Activated naive CD8-positive, alpha-beta T cell treated with anti-CD3 and anti-CD28 coated beads for 36 hours (primary cell): ENCODE measurements at regions not wholly inside any gene's neighbourhood (a gene's known extent, or its start where the extent isn't known, plus 50 kb on each side); places are given as distances from the start of the nearest gene placed in this dataset.

Source experiments
- DNase-seq: peaks from one replicate; pipeline ENCODE4 v3.0.0; 2021
- H3K27ac Mint-ChIP-seq: one replicate; pipeline ENCODE4 v1.8.0; 2022; ENCODE audit warnings: mild to moderate bottlenecking, moderate library complexity, mixed read lengths
- H3K27me3 Mint-ChIP-seq: one replicate; pipeline ENCODE4 v1.8.0; 2022; ENCODE audit warnings: mild to moderate bottlenecking, mixed read lengths
- H3K36me3 Mint-ChIP-seq: one replicate; pipeline ENCODE4 v1.8.0; 2021; ENCODE audit warnings: mild to moderate bottlenecking, mixed read lengths
- H3K4me1 Mint-ChIP-seq: one replicate; pipeline ENCODE4 v1.8.0; 2021; ENCODE audit warnings: mixed read lengths
- H3K4me3 Mint-ChIP-seq: one replicate; pipeline ENCODE4 v1.8.0; 2022; ENCODE audit warnings: mild to moderate bottlenecking, moderate library complexity, mixed read lengths
- H3K9me3 Mint-ChIP-seq: one replicate; pipeline ENCODE4 v1.8.0; 2022; ENCODE audit warnings: mixed read lengths

DNA sequence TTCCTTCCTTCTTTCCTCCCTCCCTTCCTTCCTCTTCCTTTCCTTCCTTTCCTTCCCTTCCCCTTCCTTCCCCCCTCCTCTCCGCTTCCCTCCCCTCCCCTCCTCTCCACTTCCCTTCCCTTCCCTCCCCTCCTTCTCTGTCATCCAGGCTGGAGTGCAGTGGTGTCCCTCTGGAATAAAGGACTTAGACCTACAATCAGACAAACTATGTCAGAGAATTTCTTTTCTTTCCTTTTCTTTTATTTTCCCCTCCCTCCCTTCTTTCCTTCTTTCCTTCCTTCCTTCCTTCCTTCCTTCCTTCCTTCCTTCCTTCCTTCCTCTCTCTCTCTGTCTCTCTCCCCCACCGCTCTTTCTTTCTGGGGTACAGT is 242.2 kb downstream of the GATA3 start:
- Mint-ChIP-seq H3K27ac (no peak overlapping the region), H3K36me3 (no peaks in the 10 kb centered on the region), H3K9me3 (no peaks in the 10 kb centered on the region), H3K27me3 (no peaks in the 10 kb centered on the region), H3K4me3 (no peak overlapping the region), H3K4me1 (no peaks in the 10 kb centered on the region)
- no peak for DNase-seq

- Mint-ChIP-seq H3K4me1 (no peaks in the 10 kb centered on the region), H3K9me3 (no peaks in the 10 kb centered on the region), H3K4me3 (no peak overlapping the region), H3K36me3 (no peaks in the 10 kb centered on the region), H3K27ac (no peak overlapping the region), H3K27me3 (no peaks in the 10 kb centered on the region)
- DNase-seq = no peak
Observed at GRCh38 chr10:8297107-8297506, 242.6 kb downstream of the GATA3 start.

DNA sequence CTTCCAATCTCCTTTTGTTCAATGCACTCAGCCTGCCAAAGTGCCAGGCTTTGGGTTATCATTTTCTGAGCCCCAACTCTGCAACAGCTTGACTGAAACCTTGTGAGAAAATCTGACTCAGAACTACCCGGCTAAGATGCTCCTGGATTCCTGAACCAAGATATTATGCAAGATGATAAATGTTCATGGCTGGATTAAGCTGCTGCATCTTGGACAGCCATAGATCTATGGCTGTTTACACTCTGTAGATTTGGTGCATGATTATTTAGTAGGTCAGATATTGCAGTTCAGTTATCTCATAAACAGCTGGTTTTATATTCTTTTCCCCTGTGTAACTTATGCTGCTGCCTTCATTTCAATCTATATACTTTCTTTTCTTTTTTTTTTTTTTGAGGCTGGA is 243.5 kb downstream of the GATA3 start:
- no peak for DNase-seq
- Mint-ChIP-seq H3K36me3 (no peaks in the 10 kb centered on the region), H3K27me3 (no peaks in the 10 kb centered on the region), H3K9me3 (no peaks in the 10 kb centered on the region), H3K4me1 (no peaks in the 10 kb centered on the region), H3K27ac (no peak overlapping the region), H3K4me3 (no peak overlapping the region)

DNA sequence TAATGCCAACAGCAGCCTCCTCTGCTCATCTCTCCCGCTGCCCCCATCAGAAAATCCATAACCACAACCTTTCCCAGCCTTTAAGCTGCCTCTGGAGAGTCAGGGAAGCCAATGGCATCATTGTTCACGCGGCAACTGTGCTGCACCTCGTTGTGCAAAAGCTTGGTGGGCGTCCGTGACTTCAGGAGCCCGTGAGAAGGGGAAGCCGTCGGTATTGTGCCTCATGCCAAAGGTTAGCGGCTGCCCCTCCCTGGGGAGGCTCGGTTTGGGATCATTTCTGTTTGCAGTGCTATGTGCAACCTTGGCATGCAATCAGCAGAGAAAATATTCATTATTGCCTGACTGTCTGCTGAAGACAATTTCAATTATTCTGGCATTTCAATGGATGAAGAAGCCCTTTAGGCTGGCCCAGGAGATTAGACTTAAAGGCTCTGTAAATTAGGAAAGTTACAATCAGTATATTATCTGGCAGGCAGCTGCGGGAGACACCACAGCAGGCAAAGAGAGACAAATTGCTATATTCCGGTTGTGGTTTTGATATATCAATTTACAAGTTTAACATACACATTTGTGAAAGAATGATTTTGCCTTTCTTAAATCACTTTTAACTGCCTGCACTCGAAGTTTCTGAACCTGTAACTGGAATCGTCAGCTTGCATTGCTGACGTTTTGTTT is 244.5 kb downstream of the GATA3 start:
- Mint-ChIP-seq H3K9me3 (no peaks in the 10 kb centered on the region), H3K4me3 (no peak overlapping the region), H3K4me1 (no peaks in the 10 kb centered on the region), H3K36me3 (no peaks in the 10 kb centered on the region), H3K27me3 (no peaks in the 10 kb centered on the region), H3K27ac (no peak overlapping the region)
- DNase-seq = no peak

DNA sequence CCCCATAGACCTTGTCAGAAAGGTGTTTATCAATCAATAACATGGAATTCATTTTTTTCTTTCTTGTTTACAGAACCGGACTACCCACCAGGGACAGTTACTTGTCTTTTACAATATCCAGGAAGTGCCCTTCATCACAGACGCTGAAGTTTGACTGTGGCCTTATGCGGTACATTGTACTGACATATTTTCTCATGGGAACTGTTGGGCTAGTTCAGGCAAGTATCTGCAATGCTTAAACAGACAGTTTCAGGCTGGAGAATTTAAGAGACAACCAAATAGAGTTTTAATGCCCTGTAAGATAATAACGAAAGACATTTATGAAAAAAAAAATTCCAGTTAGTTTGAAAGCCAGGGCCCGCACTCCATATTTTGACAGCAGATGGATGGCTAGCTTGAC is 246.4 kb downstream of the GATA3 start:
- no peaks in the 10 kb centered on the region for H3K36me3 Mint-ChIP-seq
- no peaks in the 10 kb centered on the region for H3K27me3 Mint-ChIP-seq
- no peak overlapping the region for H3K4me3 Mint-ChIP-seq
- DNase-seq = no peak
- H3K9me3 Mint-ChIP-seq = no peaks in the 10 kb centered on the region
- no peaks in the 10 kb centered on the region for H3K4me1 Mint-ChIP-seq
- H3K27ac Mint-ChIP-seq = no peak overlapping the region

- no peak for DNase-seq
- Mint-ChIP-seq H3K4me1 (no peaks in the 10 kb centered on the region), H3K36me3 (no peaks in the 10 kb centered on the region)
Observed at GRCh38 chr10:8301333-8301732, 246.8 kb downstream of the GATA3 start.

DNA sequence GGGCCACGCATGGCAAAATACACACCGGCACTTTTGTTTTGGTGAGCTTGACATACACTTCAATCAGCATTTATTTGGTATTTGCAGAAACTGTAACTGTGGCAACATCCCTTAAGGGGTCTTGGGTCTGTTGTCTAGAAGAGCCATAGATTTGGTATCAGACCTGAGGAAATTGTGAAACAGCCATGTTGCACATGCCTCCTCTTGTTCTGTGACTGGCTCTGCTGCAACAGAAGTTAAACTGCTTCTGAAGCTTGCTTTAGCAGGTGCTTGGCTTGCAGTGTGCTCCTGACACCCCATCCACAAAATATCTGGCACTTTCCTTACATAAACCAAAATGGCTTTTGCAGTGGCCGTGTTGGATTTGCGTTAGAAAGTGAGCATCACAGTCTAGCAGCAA is 247.3 kb downstream of the GATA3 start:
- H3K4me1 Mint-ChIP-seq = no peaks in the 10 kb centered on the region
- no peaks in the 10 kb centered on the region for H3K27me3 Mint-ChIP-seq
- H3K36me3 Mint-ChIP-seq = no peaks in the 10 kb centered on the region
- no peak overlapping the region for H3K4me3 Mint-ChIP-seq
- H3K27ac Mint-ChIP-seq = no peak overlapping the region
- no peaks in the 10 kb centered on the region for H3K9me3 Mint-ChIP-seq
- DNase-seq = no peak

More at GRCh38 chr10:8301333-8301732, 246.8 kb downstream of the GATA3 start:
- H3K27ac Mint-ChIP-seq = no peak overlapping the region
- no peak overlapping the region for H3K4me3 Mint-ChIP-seq
- H3K9me3 Mint-ChIP-seq = no peaks in the 10 kb centered on the region
- H3K27me3 Mint-ChIP-seq = no peaks in the 10 kb centered on the region

GRCh38 chr10:8302565-8302964 is 248.1 kb downstream of the GATA3 start:
- Mint-ChIP-seq H3K9me3 (no peaks in the 10 kb centered on the region), H3K4me3 (no peak overlapping the region), H3K27me3 (no peaks in the 10 kb centered on the region), H3K4me1 (no peaks in the 10 kb centered on the region), H3K36me3 (no peaks in the 10 kb centered on the region), H3K27ac (no peak overlapping the region)
- no peak for DNase-seq

DNA sequence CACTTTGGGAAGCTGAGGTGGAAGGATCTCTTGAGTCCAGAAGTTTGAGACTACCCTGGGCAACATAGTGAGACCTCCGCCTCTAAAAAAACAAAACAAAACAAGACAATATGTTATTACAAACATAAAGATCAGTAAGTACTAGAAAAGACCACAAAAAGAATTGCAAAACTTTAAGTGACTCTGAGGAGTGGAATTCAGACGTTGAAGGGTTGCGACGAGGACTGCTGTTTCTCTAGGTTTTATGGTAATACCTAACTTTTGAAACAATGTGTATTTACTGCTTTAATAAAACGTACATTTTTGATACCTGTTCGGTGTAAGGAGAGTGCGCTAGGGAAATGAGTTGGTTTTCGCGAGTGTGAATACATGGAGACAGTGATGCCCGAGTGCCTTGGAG is 250.4 kb downstream of the GATA3 start:
- no peaks in the 10 kb centered on the region for H3K27me3 Mint-ChIP-seq
- H3K4me1 Mint-ChIP-seq = no peaks in the 10 kb centered on the region
- no peak overlapping the region for H3K27ac Mint-ChIP-seq
- H3K4me3 Mint-ChIP-seq = no peak overlapping the region
- no peak for DNase-seq
- no peaks in the 10 kb centered on the region for H3K9me3 Mint-ChIP-seq
- H3K36me3 Mint-ChIP-seq = no peaks in the 10 kb centered on the region

DNA sequence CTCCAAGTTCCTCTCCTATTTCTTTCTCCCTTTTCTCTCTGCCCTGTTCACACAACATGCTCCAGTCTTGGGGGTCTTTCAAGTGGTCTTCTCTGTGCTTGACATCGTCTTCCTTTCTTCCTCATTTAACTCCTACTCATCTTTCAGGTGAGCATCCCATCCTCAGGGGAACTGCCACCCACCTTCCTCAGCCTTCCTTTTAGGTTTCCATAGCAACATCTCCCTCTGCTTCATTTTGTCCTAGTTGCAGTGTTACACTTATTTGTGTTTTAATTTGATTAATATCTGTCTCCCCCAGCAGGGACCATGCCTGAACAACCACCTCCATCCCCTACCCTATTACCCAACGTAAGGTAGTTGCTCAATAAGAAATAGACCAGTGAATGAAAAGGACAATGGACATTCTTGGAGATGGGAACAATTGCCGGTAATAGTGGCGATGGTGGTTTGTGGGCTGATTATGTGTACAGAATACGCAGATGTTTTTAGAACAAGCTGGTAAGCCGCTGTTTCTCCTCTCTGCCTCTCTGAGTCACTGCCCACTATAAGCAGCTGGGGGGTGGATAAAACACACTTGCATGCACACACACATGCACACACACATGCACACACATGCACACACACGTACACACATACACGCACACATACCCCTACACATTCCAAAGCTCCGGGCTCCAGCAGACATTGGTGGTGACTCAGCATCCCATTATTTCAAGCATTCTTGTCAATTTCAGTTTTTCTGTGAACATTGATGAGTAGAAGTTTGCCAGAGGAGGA is 251.6 kb downstream of the GATA3 start:
- Mint-ChIP-seq H3K36me3 (no peaks in the 10 kb centered on the region), H3K4me3 (no peak overlapping the region), H3K9me3 (no peaks in the 10 kb centered on the region), H3K27ac (no peak overlapping the region), H3K4me1 (peaks cover 3% of the 10 kb centered on the region), H3K27me3 (no peaks in the 10 kb centered on the region)
- DNase-seq = no peak

- Mint-ChIP-seq H3K36me3 (no peaks in the 10 kb centered on the region), H3K9me3 (no peaks in the 10 kb centered on the region), H3K27ac (no peak overlapping the region), H3K4me3 (no peak overlapping the region), H3K4me1 (peaks cover 4% of the 10 kb centered on the region), H3K27me3 (no peaks in the 10 kb centered on the region)
- no peak for DNase-seq
Observed at GRCh38 chr10:8306685-8307364, 252.3 kb downstream of the GATA3 start.

DNA sequence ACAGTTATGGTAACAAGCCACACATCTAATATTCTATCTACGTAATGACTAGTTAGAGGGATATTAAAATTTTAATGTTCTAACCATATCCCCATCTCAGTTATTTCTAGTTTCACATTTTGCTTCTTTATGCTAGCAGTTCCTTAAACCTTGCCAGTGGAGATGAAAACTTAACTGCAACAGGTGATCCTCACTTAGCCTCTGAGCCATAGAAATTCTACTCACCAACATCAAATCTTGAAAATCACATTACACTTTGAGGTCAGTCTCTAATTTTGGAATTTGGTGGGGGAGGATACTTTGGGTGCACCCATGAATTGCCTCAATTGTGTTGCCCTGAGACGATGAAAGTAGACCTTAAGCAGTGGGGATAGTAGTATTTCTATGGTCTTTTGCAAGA is 256.4 kb downstream of the GATA3 start:
- peaks cover 21% of the 10 kb centered on the region for H3K4me1 Mint-ChIP-seq

DNA sequence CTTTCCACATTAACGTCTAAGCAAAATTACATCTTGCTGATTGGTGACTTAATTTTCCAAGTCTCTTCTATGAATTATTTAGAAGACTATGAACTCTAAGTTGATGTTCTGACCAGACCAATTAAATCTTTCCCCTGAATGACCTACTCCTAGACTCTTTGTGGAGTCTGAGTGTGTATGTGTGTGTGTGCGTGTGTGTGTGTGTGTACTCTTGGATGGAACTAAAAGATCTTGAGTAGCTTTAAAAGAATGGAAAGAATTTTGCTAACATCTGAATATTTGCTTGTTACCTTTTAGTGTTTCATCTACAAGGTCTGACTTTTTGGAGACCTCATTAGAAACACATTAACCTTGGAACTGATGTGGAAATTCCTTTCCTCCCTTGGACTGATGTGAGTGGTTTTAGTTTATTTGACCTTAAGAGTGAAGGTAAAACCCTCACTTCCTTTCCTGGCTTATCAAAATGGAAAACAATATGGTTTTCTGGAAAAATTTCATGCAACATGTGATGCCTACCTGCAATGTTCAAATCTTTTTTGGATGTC is 257.1 kb downstream of the GATA3 start:
- peaks cover 2% of the 10 kb centered on the region for H3K9me3 Mint-ChIP-seq
- no peak overlapping the region for H3K4me3 Mint-ChIP-seq
- no peaks in the 10 kb centered on the region for H3K27me3 Mint-ChIP-seq
- DNase-seq = no peak
- no peak overlapping the region for H3K27ac Mint-ChIP-seq
- peaks cover 24% of the 10 kb centered on the region for H3K4me1 Mint-ChIP-seq
- H3K36me3 Mint-ChIP-seq = no peaks in the 10 kb centered on the region

More for the DNA sequence above, 256.4 kb downstream of the GATA3 start:
- no peak overlapping the region for H3K4me3 Mint-ChIP-seq
- no peak for DNase-seq
- H3K27ac Mint-ChIP-seq = no peak overlapping the region
- H3K27me3 Mint-ChIP-seq = no peaks in the 10 kb centered on the region
- H3K9me3 Mint-ChIP-seq = no peaks in the 10 kb centered on the region
- H3K36me3 Mint-ChIP-seq = no peaks in the 10 kb centered on the region

- Mint-ChIP-seq H3K27me3 (no peaks in the 10 kb centered on the region), H3K4me3 (no peak overlapping the region), H3K4me1 (peaks cover 24% of the 10 kb centered on the region), H3K36me3 (no peaks in the 10 kb centered on the region), H3K9me3 (peaks cover 2% of the 10 kb centered on the region), H3K27ac (no peak overlapping the region)
- DNase-seq = no peak
Observed at GRCh38 chr10:8312079-8312478, 257.6 kb downstream of the GATA3 start.

DNA sequence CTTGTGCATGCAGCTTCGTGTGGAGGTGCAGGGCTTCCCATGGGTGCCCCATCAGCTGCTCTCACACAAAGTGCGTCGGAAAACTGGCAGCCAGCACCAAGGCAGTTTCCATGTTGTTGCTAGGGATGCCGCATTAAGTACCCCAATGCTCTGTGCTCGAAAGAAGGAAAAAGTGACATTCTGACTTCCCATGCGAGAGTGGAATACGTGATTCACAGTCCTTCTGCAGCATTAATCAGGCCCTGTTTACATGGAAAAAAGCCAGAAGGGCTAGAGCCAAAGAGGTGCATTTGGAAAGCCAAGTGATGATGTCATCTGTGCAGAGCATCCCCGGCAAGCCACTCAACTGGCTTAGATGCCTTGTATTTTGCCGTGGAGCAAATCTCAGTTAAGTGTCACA is 258.3 kb downstream of the GATA3 start:
- H3K4me1 Mint-ChIP-seq = peaks cover 24% of the 10 kb centered on the region
- DNase-seq = no peak
- H3K36me3 Mint-ChIP-seq = no peaks in the 10 kb centered on the region
- H3K27ac Mint-ChIP-seq = no peak overlapping the region
- H3K4me3 Mint-ChIP-seq = no peak overlapping the region
- peaks cover 2% of the 10 kb centered on the region for H3K9me3 Mint-ChIP-seq
- no peaks in the 10 kb centered on the region for H3K27me3 Mint-ChIP-seq
